OCI-LY7 (cell line): ENCODE measurements at regions not wholly inside any gene's neighbourhood (a gene's known extent, or its start where the extent isn't known, plus 50 kb on each side); places are given as distances from the start of the nearest gene placed in this dataset.

Experiments used
- BruUV-seq: library from RNA; stranded (reverse); fragments of 400-500 nt; replicated peaks from 2 replicates; lab custom pipeline; 2021; lab: Mats Ljungman, UMichigan
- CTCF ChIA-PET: fragments of 300-600 bp; sonication (Branson Sonifier 250); formaldehyde crosslinking; loops from one replicate; lab custom pipeline; 2022; ENCODE audit warnings: antibody characterized with exemption; ENCODE audit not compliant: unreplicated experiment; lab: Charles Lee
- POLR2A ChIA-PET: fragments of 300-600 bp; sonication (Branson Sonifier 250); formaldehyde crosslinking; loops from one replicate; lab custom pipeline; 2022; ENCODE audit warnings: antibody characterized with exemption; lab: Charles Lee
- DNase-seq: peaks from one replicate; pipeline ENCODE4 v3.0.0-alpha.2; 2015; ENCODE audit warnings: low spot score
- H2AFZ ChIP-seq: fragments of 200-600 bp; sonication (generic), shearing (Covaris generic); 2 replicates; pipeline ENCODE4 v1.6.1; 2014; ENCODE audit warnings: mild to moderate bottlenecking, antibody characterized with exemption, low read length, moderate library complexity
- H3K27ac ChIP-seq: fragments of 200-600 bp; sonication (generic); 2 replicates; pipeline ENCODE4 v1.5.1; 2014; ENCODE audit warnings: mixed run types, low read depth, mild to moderate bottlenecking, moderate library complexity, low read length, inconsistent platforms; ENCODE audit not compliant: poor library complexity, severe bottlenecking
- H3K36me3 ChIP-seq: fragments of 200-600 bp; sonication (generic); 2 replicates; pipeline ENCODE4 v1.6.1; 2014; ENCODE audit warnings: mild to moderate bottlenecking, antibody characterized with exemption, low read length, moderate library complexity, mixed read lengths; ENCODE audit not compliant: insufficient read depth
- H3K4me1 ChIP-seq: fragments of 200-600 bp; sonication (generic); 2 replicates; pipeline ENCODE4 v1.5.1; 2014; ENCODE audit warnings: mild to moderate bottlenecking, low read length; ENCODE audit not compliant: insufficient read depth, poor library complexity, severe bottlenecking
- H3K4me2 ChIP-seq: fragments of 200-600 bp; sonication (generic); 2 replicates; pipeline ENCODE4 v1.6.1; 2014; ENCODE audit warnings: mild to moderate bottlenecking, low read length
- H3K4me3 ChIP-seq: fragments of 200-600 bp; sonication (generic); 2 replicates; pipeline ENCODE4 v1.5.1; 2014; ENCODE audit warnings: mild to moderate bottlenecking, low read depth, low read length; ENCODE audit not compliant: poor library complexity, severe bottlenecking
- H3K79me2 ChIP-seq: fragments of 200-600 bp; sonication (generic); 2 replicates; pipeline ENCODE4 v1.6.1; 2016; ENCODE audit warnings: low read depth, mild to moderate bottlenecking, low read length, moderate library complexity, mixed read lengths; ENCODE audit not compliant: insufficient read depth
- H3K9me2 ChIP-seq: fragments of 200-600 bp; sonication (generic); 2 replicates; pipeline ENCODE4 v1.6.1; 2016; ENCODE audit warnings: mild to moderate bottlenecking, low read length, mixed read lengths; ENCODE audit not compliant: insufficient read depth
- H3K9me3 ChIP-seq: fragments of 200-600 bp; sonication (generic); 2 replicates; pipeline ENCODE4 v1.6.1; 2014; ENCODE audit warnings: mild to moderate bottlenecking, mixed run types, low read length, mixed read lengths
- H4K20me1 ChIP-seq: fragments of 200-600 bp; sonication (generic); 2 replicates; pipeline ENCODE4 v1.6.1; 2014; ENCODE audit warnings: mild to moderate bottlenecking, antibody characterized with exemption, low read length, moderate library complexity, mixed read lengths; ENCODE audit not compliant: insufficient read depth
- EZH2phosphoT487 ChIP-seq: fragments of 200-600 bp; sonication (generic); IDR thresholded peaks from 2 replicates; pipeline ENCODE4 v1.6.1; 2018; ENCODE audit warnings: low read depth, borderline replicate concordance, mild to moderate bottlenecking, mixed run types, antibody characterized with exemption, low read length, moderate library complexity, mixed read lengths
- intact Hi-C: fragments of 100-400 bp; cut with micrococcal nuclease; formaldehyde crosslinking; loops from one replicate; pipeline ENCODE4 v1.10.0; 2022; ENCODE audit not compliant: unreplicated experiment
- TF ChIP-seq, protein P1 (sequence below): fragments of 200-600 bp; sonication (generic); conservative IDR thresholded peaks from 2 replicates; pipeline ENCODE4 v1.5.1; 2014; ENCODE audit warnings: mild to moderate bottlenecking, antibody characterized with exemption, low read length, moderate library complexity, mixed read lengths

GRCh38 chr13:71325556-71325955 is 541.4 kb downstream of the DACH1 start:
- no TSS peak for BruUV-seq
- POLR2A ChIA-PET, result interaction anchor here (0.6 kb wide), 2 partner anchors 16 to 750 kb away, joined by 3 read pairs; no protein-coding TSS in a partner anchor
- CTCF ChIA-PET, result no interaction called here

DNA sequence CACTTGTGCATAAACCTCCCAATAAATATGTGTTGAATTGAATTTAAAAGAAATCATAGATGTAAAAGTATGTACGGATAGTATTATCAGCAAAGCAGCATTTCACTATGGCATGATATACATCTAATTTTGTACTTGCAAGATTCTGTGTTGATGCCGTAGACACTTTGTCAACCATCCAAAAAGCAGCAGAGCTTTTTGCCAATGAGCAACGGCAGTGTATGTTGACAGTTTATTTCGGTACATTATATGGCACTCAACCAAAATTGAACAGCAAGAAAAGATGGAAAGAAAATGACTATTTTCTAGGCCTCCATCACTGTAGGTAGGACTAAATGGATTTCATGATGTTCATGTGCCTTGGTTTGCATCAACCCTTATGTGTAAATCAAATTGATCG is 543.7 kb downstream of the DACH1 start:
- H3K4me3 ChIP-seq, result no peak overlapping the region
- no peak overlapping the region for H2AFZ ChIP-seq
- no peaks in the 10 kb centered on the region for H3K9me2 ChIP-seq
- H3K4me2 ChIP-seq, result no peak overlapping the region
- H3K27ac ChIP-seq, result no peak overlapping the region
- CTCF ChIA-PET, result no interaction called here
- POLR2A ChIA-PET, result no interaction called here
- DNase-seq, result no peak
- no TSS peak for BruUV-seq
- no peaks in the 10 kb centered on the region for H3K9me3 ChIP-seq
- intact Hi-C loops, result no loop called here
- H4K20me1 ChIP-seq, result no peaks in the 10 kb centered on the region
- no peaks in the 10 kb centered on the region for H3K4me1 ChIP-seq
- H3K36me3 ChIP-seq, result no peaks in the 10 kb centered on the region
- no peaks in the 10 kb centered on the region for H3K79me2 ChIP-seq
- TF ChIP-seq, protein P1, sequence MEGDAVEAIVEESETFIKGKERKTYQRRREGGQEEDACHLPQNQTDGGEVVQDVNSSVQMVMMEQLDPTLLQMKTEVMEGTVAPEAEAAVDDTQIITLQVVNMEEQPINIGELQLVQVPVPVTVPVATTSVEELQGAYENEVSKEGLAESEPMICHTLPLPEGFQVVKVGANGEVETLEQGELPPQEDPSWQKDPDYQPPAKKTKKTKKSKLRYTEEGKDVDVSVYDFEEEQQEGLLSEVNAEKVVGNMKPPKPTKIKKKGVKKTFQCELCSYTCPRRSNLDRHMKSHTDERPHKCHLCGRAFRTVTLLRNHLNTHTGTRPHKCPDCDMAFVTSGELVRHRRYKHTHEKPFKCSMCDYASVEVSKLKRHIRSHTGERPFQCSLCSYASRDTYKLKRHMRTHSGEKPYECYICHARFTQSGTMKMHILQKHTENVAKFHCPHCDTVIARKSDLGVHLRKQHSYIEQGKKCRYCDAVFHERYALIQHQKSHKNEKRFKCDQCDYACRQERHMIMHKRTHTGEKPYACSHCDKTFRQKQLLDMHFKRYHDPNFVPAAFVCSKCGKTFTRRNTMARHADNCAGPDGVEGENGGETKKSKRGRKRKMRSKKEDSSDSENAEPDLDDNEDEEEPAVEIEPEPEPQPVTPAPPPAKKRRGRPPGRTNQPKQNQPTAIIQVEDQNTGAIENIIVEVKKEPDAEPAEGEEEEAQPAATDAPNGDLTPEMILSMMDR, result no peak
- no peak for TF ChIP-seq EZH2phosphoT487

More at GRCh38 chr13:71325556-71325955, 541.4 kb downstream of the DACH1 start:
- H3K4me1 ChIP-seq, result no peaks in the 10 kb centered on the region
- no peak overlapping the region for H3K27ac ChIP-seq
- no peak for DNase-seq
- no peak overlapping the region for H2AFZ ChIP-seq
- no peaks in the 10 kb centered on the region for H3K36me3 ChIP-seq
- H4K20me1 ChIP-seq, result no peaks in the 10 kb centered on the region
- no peak overlapping the region for H3K4me3 ChIP-seq
- no peaks in the 10 kb centered on the region for H3K79me2 ChIP-seq
- no peak overlapping the region for H3K4me2 ChIP-seq
- no peaks in the 10 kb centered on the region for H3K9me2 ChIP-seq
- H3K9me3 ChIP-seq, result no peaks in the 10 kb centered on the region
- intact Hi-C loops, result no loop called here
- TF ChIP-seq EZH2phosphoT487, result no peak
- TF ChIP-seq, protein P1, result no peak

GRCh38 chr13:71320452-71320851 is 546.6 kb downstream of the DACH1 start:
- intact Hi-C loops, result no loop called here
- no peak overlapping the region for H3K4me3 ChIP-seq
- TF ChIP-seq, protein P1, result peak; percentile 73
- no peak for TF ChIP-seq EZH2phosphoT487
- no peak overlapping the region for H3K27ac ChIP-seq
- no peaks in the 10 kb centered on the region for H3K4me1 ChIP-seq
- ChIA-PET POLR2A (no interaction called here), CTCF (no interaction called here)
- H3K79me2 ChIP-seq, result no peaks in the 10 kb centered on the region
- DNase-seq, result peak; percentile 2
- no peaks in the 10 kb centered on the region for H3K9me2 ChIP-seq
- no peak overlapping the region for H3K4me2 ChIP-seq
- H2AFZ ChIP-seq, result no peak overlapping the region
- no peaks in the 10 kb centered on the region for H3K9me3 ChIP-seq
- no TSS peak for BruUV-seq
- H3K36me3 ChIP-seq, result no peaks in the 10 kb centered on the region
- no peaks in the 10 kb centered on the region for H4K20me1 ChIP-seq
